Smooth muscle cell (in vitro differentiated cells): ENCODE measurements at regions not wholly inside any gene's neighbourhood (a gene's known extent, or its start where the extent isn't known, plus 50 kb on each side); places are given as distances from the start of the nearest gene placed in this dataset.

Source experiments
- DNase-seq: peaks from one replicate; lab custom pipeline; 2025; ENCODE audit not compliant: unreplicated experiment; lab: John Stamatoyannopoulos, UW
- H2AFZ ChIP-seq: fragments of 200-600 bp; sonication (generic); 2 replicates; pipeline ENCODE4 v1.6.0; 2016; ENCODE audit warnings: antibody characterized with exemption, low read depth, mild to moderate bottlenecking
- H3F3A ChIP-seq: fragments of 200-600 bp; sonication (generic); 2 replicates; pipeline ENCODE4 v1.6.0; 2017; ENCODE audit warnings: antibody characterized with exemption, low read depth
- H3K27ac ChIP-seq: fragments of 200-600 bp; sonication (generic); 2 replicates; pipeline ENCODE4 v1.5.1; 2016; ENCODE audit warnings: low read depth, mild to moderate bottlenecking
- H3K27me3 ChIP-seq: fragments of 200-600 bp; sonication (generic); 2 replicates; pipeline ENCODE4 v1.6.1; 2016; ENCODE audit warnings: low read depth, mild to moderate bottlenecking
- H3K36me3 ChIP-seq: fragments of 200-600 bp; sonication (generic); 2 replicates; pipeline ENCODE4 v1.5.1; 2016; ENCODE audit warnings: low read depth
- H3K4me1 ChIP-seq: fragments of 200-600 bp; sonication (generic); 2 replicates; pipeline ENCODE4 v1.5.1; 2016; ENCODE audit warnings: low read depth
- H3K4me2 ChIP-seq: fragments of 200-600 bp; sonication (generic); 2 replicates; pipeline ENCODE4 v1.6.0; 2016; ENCODE audit warnings: mild to moderate bottlenecking
- H3K4me3 ChIP-seq: fragments of 200-600 bp; sonication (generic); 2 replicates; pipeline ENCODE4 v1.5.1; 2016; ENCODE audit warnings: mild to moderate bottlenecking
- H3K79me2 ChIP-seq: fragments of 200-600 bp; sonication (generic); 2 replicates; pipeline ENCODE4 v1.6.0; 2016; ENCODE audit warnings: low read depth, mild to moderate bottlenecking
- H3K9ac ChIP-seq: fragments of 200-600 bp; sonication (generic); 2 replicates; pipeline ENCODE4 v1.6.0; 2016; ENCODE audit warnings: low read depth
- H3K9me3 ChIP-seq: fragments of 200-600 bp; sonication (generic); replicated peaks from 2 replicates; pipeline ENCODE4 v1.5.1; 2016; ENCODE audit warnings: low read depth
- H4K20me1 ChIP-seq: fragments of 200-600 bp; sonication (generic); 2 replicates; pipeline ENCODE4 v1.6.0; 2016; ENCODE audit warnings: low read depth
- CTCF ChIP-seq: fragments of 200-600 bp; sonication (generic); IDR thresholded peaks from 2 replicates; pipeline ENCODE4 v1.5.1; 2017; ENCODE audit warnings: borderline replicate concordance, mild to moderate bottlenecking, antibody characterized with exemption; ENCODE audit not compliant: insufficient read depth, poor library complexity, severe bottlenecking
- WGBS: methylation state at CpG from one replicate; pipeline ENCODE4 v1.1.7; 2016; ENCODE audit warnings: low lambda C conversion rate; 5-methylcytosine and 5-hydroxymethylcytosine counted together

- H2AFZ ChIP-seq = no peak overlapping the region
- H3F3A ChIP-seq = no peaks in the 10 kb centered on the region
- DNase-seq = no peak
- no peak overlapping the region for H3K4me3 ChIP-seq
- H3K79me2 ChIP-seq = no peaks in the 10 kb centered on the region
- no peak overlapping the region for H3K27ac ChIP-seq
- H3K4me2 ChIP-seq = no peak overlapping the region
- H3K27me3 ChIP-seq = no peaks in the 10 kb centered on the region
- H4K20me1 ChIP-seq = no peaks in the 10 kb centered on the region
- TF ChIP-seq CTCF = no peak
- H3K36me3 ChIP-seq = no peaks in the 10 kb centered on the region
- 92% methylated on average over 6 of the region's 6 CpGs for WGBS
- H3K4me1 ChIP-seq = no peaks in the 10 kb centered on the region
- H3K9me3 ChIP-seq = no peaks in the 10 kb centered on the region
- H3K9ac ChIP-seq = no peak overlapping the region
Observed at GRCh38 chr10:59479426-59479825, 117.1 kb upstream of the FAM13C start.

- no peaks in the 10 kb centered on the region for H3K4me1 ChIP-seq
- H3K9ac ChIP-seq = no peak overlapping the region
- no peaks in the 10 kb centered on the region for H3K36me3 ChIP-seq
- no peak for DNase-seq
- H3K27ac ChIP-seq = no peak overlapping the region
- H2AFZ ChIP-seq = no peak overlapping the region
- no peaks in the 10 kb centered on the region for H3K79me2 ChIP-seq
- TF ChIP-seq CTCF = no peak
- WGBS = 89% methylated on average over 5 of the region's 5 CpGs
- no peaks in the 10 kb centered on the region for H3F3A ChIP-seq
- H3K4me2 ChIP-seq = no peak overlapping the region
- H4K20me1 ChIP-seq = no peaks in the 10 kb centered on the region
- no peak overlapping the region for H3K4me3 ChIP-seq
- no peaks in the 10 kb centered on the region for H3K27me3 ChIP-seq
- H3K9me3 ChIP-seq = no peaks in the 10 kb centered on the region
Observed at GRCh38 chr10:59470570-59470969, 108.2 kb upstream of the FAM13C start.

- H3K36me3 ChIP-seq = no peaks in the 10 kb centered on the region
- H3K79me2 ChIP-seq = no peaks in the 10 kb centered on the region
- no peak overlapping the region for H3K4me2 ChIP-seq
- peak; percentile 16 for TF ChIP-seq CTCF
- no peaks in the 10 kb centered on the region for H3K9me3 ChIP-seq
- no peaks in the 10 kb centered on the region for H4K20me1 ChIP-seq
- H3F3A ChIP-seq = no peaks in the 10 kb centered on the region
- no peaks in the 10 kb centered on the region for H3K4me1 ChIP-seq
- no peak overlapping the region for H3K27ac ChIP-seq
- H3K4me3 ChIP-seq = no peak overlapping the region
- no peak overlapping the region for H3K9ac ChIP-seq
- H2AFZ ChIP-seq = no peak overlapping the region
- no peak for DNase-seq
- H3K27me3 ChIP-seq = no peaks in the 10 kb centered on the region
Observed at GRCh38 chr10:59465088-59465487, 102.7 kb upstream of the FAM13C start.

- Histone ChIP-seq H3K9me3 (no peaks in the 10 kb centered on the region), H3K27ac (no peak overlapping the region), H3K9ac (no peak overlapping the region), H3K36me3 (no peaks in the 10 kb centered on the region), H2AFZ (no peak overlapping the region), H3F3A (no peaks in the 10 kb centered on the region), H3K4me1 (no peaks in the 10 kb centered on the region), H3K79me2 (no peaks in the 10 kb centered on the region), H3K4me3 (no peak overlapping the region), H3K27me3 (no peaks in the 10 kb centered on the region), H3K4me2 (no peak overlapping the region), H4K20me1 (no peaks in the 10 kb centered on the region)
- 89% methylated on average over 1 of the region's 1 CpG for WGBS
- no peak for DNase-seq
- no peak for TF ChIP-seq CTCF
Observed at GRCh38 chr10:59464483-59464882, 102.1 kb upstream of the FAM13C start.
